Gastroesophageal sphincter (tissue), 4 donors: ENCODE measurements at regions not wholly inside any gene's neighbourhood (a gene's known extent, or its start where the extent isn't known, plus 50 kb on each side); places are given as distances from the start of the nearest gene placed in this dataset.

ENCODE experiments used
- ATAC-seq: fragments of 150-250 bp; one replicate; pipeline ENCODE4 v1.9.1; 2016; ENCODE audit warnings: mild to moderate bottlenecking, moderate library complexity
- H3K27ac ChIP-seq, 4 donors: fragments of 200-600 bp; sonication (generic) in 3 of 4; 1 replicate in 3 of 4; 2 replicates in 1 of 4; pipeline ENCODE4 v1.5.1; 2016 to 2019
- H3K27me3 ChIP-seq: fragments of 200-600 bp; sonication (generic); one replicate; pipeline ENCODE4 v1.5.1; 2019
- H3K36me3 ChIP-seq, 2 donors: fragments of 200-600 bp; sonication (generic); one replicate each; pipeline ENCODE4 v1.5.1; 2019; ENCODE audit warnings: control low read depth in 1 of 2
- H3K4me1 ChIP-seq, 3 donors: fragments of 200-600 bp; sonication (generic); 1 replicate in 2 of 3; 2 replicates in 1 of 3; pipeline ENCODE4 v1.5.1; 2016 to 2019; ENCODE audit warnings: control low read depth in 2 of 3
- H3K4me3 ChIP-seq, 2 donors: fragments of 200-600 bp; sonication (generic); one replicate each; pipeline ENCODE4 v1.5.1; 2019; ENCODE audit warnings: mild to moderate bottlenecking in 1 of 2, moderate library complexity in 1 of 2
- H3K9me3 ChIP-seq, 3 donors: fragments of 200-600 bp; sonication (generic); one replicate each; pipeline ENCODE4 v1.5.1; 2017 to 2019; ENCODE audit warnings: control low read depth in 2 of 3
- CTCF ChIP-seq, 4 experiments: fragments of 200-600 bp in 2 of 4; fragments of 450-650 bp in 2 of 4; sonication (generic) in 1 of 4; IDR thresholded peaks; one replicate each; pipeline ENCODE4 v1.5.1; 2017 to 2019; ENCODE audit warnings: antibody characterized with exemption in 4 of 4, mild to moderate bottlenecking in 2 of 4, moderate library complexity in 2 of 4
- EP300 ChIP-seq: sonication (generic); formaldehyde crosslinking; IDR thresholded peaks from one replicate; pipeline ENCODE4 v1.6.1; 2017; ENCODE audit warnings: antibody characterized with exemption, mild to moderate bottlenecking
- POLR2A ChIP-seq, 2 donors: fragments of 450-650 bp; IDR thresholded peaks; one replicate each; pipeline ENCODE4 v1.6.1; 2017; ENCODE audit warnings: antibody characterized with exemption in 2 of 2, mild to moderate bottlenecking in 2 of 2, moderate library complexity in 1 of 2
- POLR2AphosphoS5 ChIP-seq: sonication (generic); formaldehyde crosslinking; IDR thresholded peaks from one replicate; pipeline ENCODE4 v1.6.1; 2017; ENCODE audit warnings: antibody characterized with exemption
- WGBS, 2 donors: methylation state at CpG; one replicate each; pipeline ENCODE4 v1.1.5; 2018; ENCODE audit warnings: low coverage in 1 of 2; 5-methylcytosine and 5-hydroxymethylcytosine counted together

GRCh38 chr11:101292661-101293240, 163.1 kb upstream of the PGR start:
- no peak for ATAC-seq
- H3K9me3 ChIP-seq = peaks cover 0 to 28% (median 0%) of the 10 kb centered on the region in 3 donors
- H3K27ac ChIP-seq = no peak overlapping the region
- H3K27me3 ChIP-seq = no peaks in the 10 kb centered on the region
- 54 to 55% methylated on average over 2 of the region's 2 CpGs for WGBS, 2 donors
- no peaks in the 10 kb centered on the region for H3K4me1 ChIP-seq
- no peak for TF ChIP-seq POLR2A (IDR thresholded peaks at IDR 0.05)
- TF ChIP-seq EP300 = no peak
- TF ChIP-seq CTCF (IDR thresholded peaks at IDR 0.05) = no peak
- no peak for TF ChIP-seq POLR2AphosphoS5
- H3K4me3 ChIP-seq = no peak overlapping the region
- H3K36me3 ChIP-seq = no peaks in the 10 kb centered on the region

- Histone ChIP-seq H3K9me3 (peaks cover 0 to 21% (median 0%) of the 10 kb centered on the region in 3 donors), H3K27ac (no peak overlapping the region), H3K4me3 (no peak overlapping the region), H3K27me3 (no peaks in the 10 kb centered on the region), H3K4me1 (no peaks in the 10 kb centered on the region), H3K36me3 (no peaks in the 10 kb centered on the region)
- ATAC-seq = no peak
- no peak for TF ChIP-seq POLR2AphosphoS5
- no peak for TF ChIP-seq CTCF (IDR thresholded peaks at IDR 0.05)
- no peak for TF ChIP-seq POLR2A (IDR thresholded peaks at IDR 0.05)
- TF ChIP-seq EP300 = no peak
- 30 to 78% methylated on average over 1 of the region's 1 CpG for WGBS, 2 donors
Measured at GRCh38 chr11:101291279-101291678, 161.7 kb upstream of the PGR start.

- no peaks in the 10 kb centered on the region for H3K4me1 ChIP-seq
- no peaks in the 10 kb centered on the region for H3K36me3 ChIP-seq
- no peak for ATAC-seq
- H3K9me3 ChIP-seq = peaks cover 0 to 24% (median 0%) of the 10 kb centered on the region in 3 donors
- H3K4me3 ChIP-seq = no peak overlapping the region
- H3K27ac ChIP-seq = no peak overlapping the region
- no peak for TF ChIP-seq EP300
- TF ChIP-seq POLR2A (IDR thresholded peaks at IDR 0.05) = no peak
- TF ChIP-seq POLR2AphosphoS5 = no peak
- TF ChIP-seq CTCF (IDR thresholded peaks at IDR 0.05) = no peak
- no peaks in the 10 kb centered on the region for H3K27me3 ChIP-seq
- 39 to 49% methylated on average over 2 of the region's 3 CpGs for WGBS, 2 donors
Measured at GRCh38 chr11:101288392-101288791, 158.8 kb upstream of the PGR start.

GRCh38 chr11:101279728-101280127, 150.1 kb upstream of the PGR start:
- TF ChIP-seq POLR2A (IDR thresholded peaks at IDR 0.05) (no peak), POLR2AphosphoS5 (no peak), EP300 (no peak)
- WGBS, 2 donors = 82 to 86% methylated on average over 1 of the region's 1 CpG
- no peak overlapping the region for H3K4me3 ChIP-seq
- H3K27ac ChIP-seq = no peak overlapping the region
- no peak for ATAC-seq
- H3K36me3 ChIP-seq = no peaks in the 10 kb centered on the region
- H3K9me3 ChIP-seq = no peaks in the 10 kb centered on the region
- H3K4me1 ChIP-seq = no peaks in the 10 kb centered on the region
- no peaks in the 10 kb centered on the region for H3K27me3 ChIP-seq

- Histone ChIP-seq H3K4me3 (no peak overlapping the region), H3K27ac (no peak overlapping the region), H3K27me3 (no peaks in the 10 kb centered on the region), H3K36me3 (no peaks in the 10 kb centered on the region), H3K4me1 (no peaks in the 10 kb centered on the region), H3K9me3 (no peaks in the 10 kb centered on the region)
- ATAC-seq = no peak
- no peak for TF ChIP-seq CTCF (IDR thresholded peaks at IDR 0.05)
- TF ChIP-seq EP300 = no peak
- no peak for TF ChIP-seq POLR2A (IDR thresholded peaks at IDR 0.05)
- TF ChIP-seq POLR2AphosphoS5 = no peak
Measured at GRCh38 chr11:101278286-101278685, 148.7 kb upstream of the PGR start.
